ENCODE measurements at regions not wholly inside any gene's neighbourhood (a gene's known extent, or its start where the extent isn't known, plus 50 kb on each side); places are given as distances from the start of the nearest gene placed in this dataset.

GRCh38 chrX:52585892-52586291, 68.8 kb downstream of the SSX7 start:
- in situ Hi-C loops (cut with MboI), result loop anchor here (25.0 kb wide), 1 partner anchor 276 kb away; the partner anchor contains the start of gene XAGE3
- Histone ChIP-seq H3K79me2 (ENCODE audit: insufficient read depth) (no peaks in the 10 kb centered on the region), H4K20me1 (ENCODE audit: insufficient read depth) (no peaks in the 10 kb centered on the region), H2AFZ (no peak overlapping the region), H3K9ac (no peak overlapping the region), H3K27me3 (replicated peaks; ENCODE audit: insufficient read depth) (no peaks in the 10 kb centered on the region), H3K9me3 (ENCODE audit: low read depth) (no peaks in the 10 kb centered on the region), H3K4me1 (ENCODE audit: insufficient read depth) (no peaks in the 10 kb centered on the region), H3K9me2 (ENCODE audit: insufficient read depth) (no peaks in the 10 kb centered on the region), H3K4me3 (no peak overlapping the region), H3F3A (ENCODE audit: insufficient read depth) (no peaks in the 10 kb centered on the region), H3K36me3 (ENCODE audit: low read depth) (no peaks in the 10 kb centered on the region), H3K4me2 (ENCODE audit: unreplicated experiment) (no peak overlapping the region), H3K27ac (no peak overlapping the region)
- TF ChIP-seq EZH2 (IDR thresholded peaks at IDR 0.05; ENCODE audit: insufficient read depth, poor library complexity, severe bottlenecking) (no peak), EZH2phosphoT487 (IDR thresholded peaks at IDR 0.05; ENCODE audit: insufficient read depth, low read depth) (no peak)
- 56 to 70% methylated on average over 3 of the region's 3 CpGs for WGBS, 2 experiments (ENCODE audit: low coverage in 1 of 2, low lambda C conversion rate in 2 of 2, missing lambda C conversion rate in 2 of 2)
- DNase-seq, result no peak

- WGBS, 2 experiments (ENCODE audit: low coverage in 1 of 2, low lambda C conversion rate in 2 of 2, missing lambda C conversion rate in 2 of 2), result 71 to 75% methylated on average over 10 to 15 of the region's 15 CpGs
- H3K4me1 ChIP-seq (ENCODE audit: insufficient read depth), result no peaks in the 10 kb centered on the region
These were observed 60.8 kb upstream of the XAGE1B start for GRCh38 chrX:52577464-52578173.

GRCh38 chrX:52576946-52577345, 60.1 kb upstream of the XAGE1B start:
- Histone ChIP-seq H3K9ac (no peak overlapping the region), H3K9me2 (ENCODE audit: insufficient read depth) (no peaks in the 10 kb centered on the region), H3K4me2 (ENCODE audit: unreplicated experiment) (no peak overlapping the region), H2AFZ (no peak overlapping the region), H3K79me2 (ENCODE audit: insufficient read depth) (no peaks in the 10 kb centered on the region), H3F3A (ENCODE audit: insufficient read depth) (no peaks in the 10 kb centered on the region), H3K9me3 (ENCODE audit: low read depth) (no peaks in the 10 kb centered on the region), H3K27me3 (replicated peaks; ENCODE audit: insufficient read depth) (no peaks in the 10 kb centered on the region), H3K4me1 (ENCODE audit: insufficient read depth) (no peaks in the 10 kb centered on the region), H3K4me3 (no peak overlapping the region), H3K36me3 (ENCODE audit: low read depth) (no peaks in the 10 kb centered on the region), H4K20me1 (ENCODE audit: insufficient read depth) (no peaks in the 10 kb centered on the region), H3K27ac (no peak overlapping the region)
- in situ Hi-C loops (cut with MboI), result loop anchor here (25.0 kb wide), 1 partner anchor 285 kb away; the partner anchor contains the start of gene XAGE3
- 54 to 56% methylated on average over 7 to 8 of the region's 8 CpGs for WGBS, 2 experiments (ENCODE audit: low coverage in 1 of 2, low lambda C conversion rate in 2 of 2, missing lambda C conversion rate in 2 of 2)
- no peak for TF ChIP-seq EZH2 (IDR thresholded peaks at IDR 0.05; ENCODE audit: insufficient read depth, poor library complexity, severe bottlenecking)
- TF ChIP-seq EZH2phosphoT487 (IDR thresholded peaks at IDR 0.05; ENCODE audit: insufficient read depth, low read depth), result no peak
- DNase-seq, result no peak

More at GRCh38 chrX:52577464-52578173, 60.8 kb upstream of the XAGE1B start:
- Histone ChIP-seq H3K36me3 (ENCODE audit: low read depth) (no peaks in the 10 kb centered on the region), H3K9me3 (ENCODE audit: low read depth) (no peaks in the 10 kb centered on the region), H3K9ac (no peak overlapping the region), H2AFZ (no peak overlapping the region), H3K27me3 (replicated peaks; ENCODE audit: insufficient read depth) (no peaks in the 10 kb centered on the region), H3K4me2 (ENCODE audit: unreplicated experiment) (no peak overlapping the region), H3K9me2 (ENCODE audit: insufficient read depth) (no peaks in the 10 kb centered on the region), H3K79me2 (ENCODE audit: insufficient read depth) (no peaks in the 10 kb centered on the region), H3F3A (ENCODE audit: insufficient read depth) (no peaks in the 10 kb centered on the region), H4K20me1 (ENCODE audit: insufficient read depth) (no peaks in the 10 kb centered on the region), H3K27ac (no peak overlapping the region), H3K4me3 (no peak overlapping the region)
- DNase-seq, result no peak
- TF ChIP-seq EZH2phosphoT487 (IDR thresholded peaks at IDR 0.05; ENCODE audit: insufficient read depth, low read depth) (no peak), EZH2 (IDR thresholded peaks at IDR 0.05; ENCODE audit: insufficient read depth, poor library complexity, severe bottlenecking) (no peak)
- in situ Hi-C loops (cut with MboI), result loop anchor here (25.0 kb wide), 1 partner anchor 285 kb away; the partner anchor contains the start of gene XAGE3

GRCh38 chrX:52576474-52576873, 59.6 kb upstream of the XAGE1B start:
- Histone ChIP-seq H3K4me1 (ENCODE audit: insufficient read depth) (no peaks in the 10 kb centered on the region), H3K9me2 (ENCODE audit: insufficient read depth) (no peaks in the 10 kb centered on the region), H2AFZ (no peak overlapping the region), H3K9me3 (ENCODE audit: low read depth) (no peaks in the 10 kb centered on the region), H3K9ac (no peak overlapping the region), H3K79me2 (ENCODE audit: insufficient read depth) (no peaks in the 10 kb centered on the region), H3K27ac (no peak overlapping the region), H3K4me3 (no peak overlapping the region), H3K4me2 (ENCODE audit: unreplicated experiment) (no peak overlapping the region), H4K20me1 (ENCODE audit: insufficient read depth) (no peaks in the 10 kb centered on the region), H3F3A (ENCODE audit: insufficient read depth) (no peaks in the 10 kb centered on the region), H3K27me3 (replicated peaks; ENCODE audit: insufficient read depth) (no peaks in the 10 kb centered on the region), H3K36me3 (ENCODE audit: low read depth) (no peaks in the 10 kb centered on the region)
- WGBS, 2 experiments (ENCODE audit: low coverage in 1 of 2, low lambda C conversion rate in 2 of 2, missing lambda C conversion rate in 2 of 2), result 30 to 37% methylated on average over 5 of the region's 5 CpGs
- DNase-seq, result no peak
- TF ChIP-seq EZH2 (IDR thresholded peaks at IDR 0.05; ENCODE audit: insufficient read depth, poor library complexity, severe bottlenecking), result no peak
- TF ChIP-seq EZH2phosphoT487 (IDR thresholded peaks at IDR 0.05; ENCODE audit: insufficient read depth, low read depth), result no peak
- in situ Hi-C loops (cut with MboI), result loop anchor here (25.0 kb wide), 1 partner anchor 286 kb away; the partner anchor contains the start of gene XAGE3

Data from GM23248 (cell line).